Superior temporal gyrus (tissue), 1 donor: ENCODE measurements at regions not wholly inside any gene's neighbourhood (a gene's known extent, or its start where the extent isn't known, plus 50 kb on each side); places are given as distances from the start of the nearest gene placed in this dataset.
A peak's percentile ranks its signal among the peaks of the same experiment; 100 is the strongest.
"Not testable (repeated sequence)": the region's sequence is repeated elsewhere in the genome, so short reads cannot be mapped to it uniquely, and the experiment has no call there.

Experiments used
- DNase-seq: peaks from one replicate; pipeline ENCODE4 v3.0.0-alpha.2; 2016; ENCODE audit errors: extremely low spot score

DNA sequence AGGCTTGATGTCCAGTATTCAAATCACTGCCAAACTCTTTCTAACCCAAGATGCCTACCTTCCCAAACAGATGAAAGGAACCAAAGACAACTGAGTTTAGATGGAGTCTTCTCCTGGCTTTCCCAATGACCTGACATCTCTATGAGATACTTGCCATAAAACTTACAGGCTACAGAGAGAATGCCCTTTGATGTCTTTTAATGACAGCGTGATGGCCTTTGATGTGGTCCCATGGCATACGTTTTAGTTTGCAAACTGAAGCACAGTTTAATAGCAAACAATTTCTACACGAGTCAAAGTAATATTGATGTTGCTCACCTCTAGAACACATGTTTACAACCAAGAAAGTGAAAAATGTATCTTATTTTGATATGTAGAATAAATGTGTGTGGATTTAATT lies 73.2 kb downstream of the ZIC4 start:
- no peak for DNase-seq

DNA sequence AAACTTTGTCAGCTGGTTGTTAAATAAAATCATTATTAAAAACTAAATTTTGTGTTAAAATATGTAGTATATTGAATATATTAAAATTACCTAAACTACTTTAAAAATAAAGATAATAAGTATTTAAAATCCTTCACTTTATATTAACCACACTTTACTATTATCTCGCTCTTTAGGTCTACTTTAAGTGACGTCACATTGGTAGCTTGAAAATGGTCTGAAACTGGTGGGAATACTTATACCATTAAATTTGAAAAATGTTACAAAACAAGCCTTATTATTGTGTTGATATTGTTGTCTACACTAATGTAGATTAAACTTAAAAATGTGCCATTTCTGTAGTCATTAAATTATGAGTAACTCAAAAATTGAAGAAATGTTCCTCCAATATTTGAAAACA lies 77.6 kb downstream of the ZIC4 start:
- DNase-seq = no peak

DNA sequence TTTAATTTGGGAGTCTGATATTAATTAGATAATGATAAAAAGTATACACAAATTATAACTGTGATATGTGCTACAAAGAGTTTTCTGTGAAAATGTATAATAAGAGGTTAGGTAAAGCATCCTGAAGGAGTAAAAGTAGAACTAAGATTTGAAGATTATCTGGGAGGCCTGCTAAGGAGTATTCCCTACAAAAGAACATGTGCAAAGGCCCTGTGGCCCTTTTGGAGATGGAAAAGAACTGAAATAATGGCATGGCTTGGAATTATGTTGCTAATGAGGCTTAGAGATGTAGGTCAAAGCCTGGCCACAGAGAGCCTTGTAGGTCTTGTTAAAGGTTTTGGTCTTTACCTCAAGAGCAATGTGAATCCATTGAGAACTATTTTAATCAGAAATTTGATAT lies 82.0 kb downstream of the ZIC4 start:
- no peak for DNase-seq

DNA sequence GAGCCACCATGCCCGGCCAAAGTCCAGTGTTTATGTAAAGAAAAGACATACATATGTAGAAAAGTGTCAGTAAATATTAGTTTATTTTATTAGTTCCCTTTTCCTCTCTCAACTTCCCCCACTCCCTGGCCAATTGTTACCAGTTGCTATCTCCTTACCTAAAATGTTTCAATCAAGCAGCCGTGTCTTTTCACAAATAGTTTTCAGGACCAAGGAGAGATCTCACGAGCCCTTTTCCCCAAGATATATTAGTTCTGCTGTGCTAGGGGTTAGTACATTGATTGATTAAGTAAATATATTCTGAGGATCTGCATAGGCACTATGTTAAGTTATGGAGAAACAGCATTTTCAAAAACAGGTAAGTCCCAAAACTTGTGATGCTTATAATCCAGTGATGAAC lies 87.4 kb downstream of the ZIC4 start:
- no peak for DNase-seq

DNA sequence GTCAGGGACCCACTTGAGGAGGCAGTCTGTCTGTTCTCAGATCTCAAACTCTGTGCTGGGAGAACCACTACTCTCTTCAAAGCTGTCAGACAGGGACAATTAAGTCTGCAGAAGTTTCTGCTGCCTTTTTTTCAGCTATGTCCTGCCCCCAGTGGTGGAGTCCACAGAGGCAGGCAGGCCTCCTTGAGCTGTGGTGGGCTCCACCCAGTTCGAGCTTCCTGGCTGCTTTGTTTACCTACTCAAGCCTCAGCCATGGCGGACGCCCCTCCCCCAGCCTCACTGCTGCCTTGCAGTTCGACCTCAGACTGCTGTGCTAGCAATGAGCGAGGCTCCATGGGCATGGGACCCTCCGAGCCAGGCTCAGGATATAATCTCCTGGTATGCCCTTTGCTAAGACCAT lies 89.3 kb downstream of the ZIC4 start:
- not testable (repeated sequence) for DNase-seq

DNA sequence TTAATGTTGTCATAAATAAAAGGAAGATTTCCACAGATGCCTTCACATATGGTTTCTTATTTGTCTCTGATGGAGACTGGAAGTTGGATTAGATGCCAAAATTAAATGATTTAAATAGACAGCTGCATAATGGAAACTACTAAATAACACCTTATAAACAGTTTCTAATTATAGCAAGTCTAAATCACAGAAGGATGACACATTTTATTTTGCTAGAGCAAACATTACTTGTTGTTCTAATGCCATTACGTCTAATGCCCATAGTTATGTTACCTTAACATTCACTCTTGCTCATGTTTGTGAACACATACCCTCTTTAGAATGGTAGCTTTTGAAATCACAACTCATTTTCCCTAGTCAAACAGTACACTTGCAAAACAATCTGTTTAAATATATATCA lies 92.8 kb downstream of the ZIC4 start:
- DNase-seq = no peak

DNA sequence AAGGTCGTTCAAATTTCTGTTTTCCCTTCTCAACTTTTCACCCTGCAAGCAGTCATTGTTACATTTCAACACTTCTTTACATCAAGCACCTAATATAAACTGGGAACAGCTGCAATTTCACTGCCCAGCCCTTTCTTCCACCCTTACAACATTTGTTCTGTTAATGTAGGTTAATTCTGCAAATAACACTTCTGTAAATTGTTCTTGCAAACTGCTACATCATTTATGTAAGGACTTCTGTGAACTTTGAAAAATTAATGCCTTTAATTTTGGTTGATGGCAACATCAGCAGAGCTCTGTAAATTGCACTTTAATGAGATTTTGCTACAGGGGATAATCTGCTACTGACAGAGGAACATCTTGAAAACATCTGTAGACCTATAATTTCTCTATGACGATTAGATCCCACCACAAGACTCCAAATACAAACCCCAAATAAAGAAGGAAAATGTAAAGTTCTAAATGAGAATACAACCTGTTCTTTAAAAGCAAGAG lies 93.5 kb downstream of the ZIC4 start:
- DNase-seq = no peak

DNA sequence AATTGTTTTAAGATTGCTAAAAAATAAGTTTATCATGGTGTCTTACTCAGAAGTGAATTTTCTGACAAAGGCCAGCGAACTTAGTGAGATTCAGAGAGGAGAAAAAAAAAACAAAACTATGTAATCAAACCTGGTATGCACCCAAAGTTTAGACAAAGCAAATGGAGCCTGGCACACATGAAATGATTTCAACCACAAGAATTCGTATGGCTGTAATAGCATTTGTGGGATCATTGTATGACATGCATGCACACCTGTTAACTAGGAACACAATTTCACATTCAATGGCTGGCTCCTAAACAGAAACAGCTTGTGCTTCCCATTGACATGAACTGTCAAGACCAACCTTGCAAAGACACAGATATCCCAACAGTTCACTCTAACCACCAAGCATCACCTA lies 94.6 kb downstream of the ZIC4 start:
- DNase-seq = no peak

DNA sequence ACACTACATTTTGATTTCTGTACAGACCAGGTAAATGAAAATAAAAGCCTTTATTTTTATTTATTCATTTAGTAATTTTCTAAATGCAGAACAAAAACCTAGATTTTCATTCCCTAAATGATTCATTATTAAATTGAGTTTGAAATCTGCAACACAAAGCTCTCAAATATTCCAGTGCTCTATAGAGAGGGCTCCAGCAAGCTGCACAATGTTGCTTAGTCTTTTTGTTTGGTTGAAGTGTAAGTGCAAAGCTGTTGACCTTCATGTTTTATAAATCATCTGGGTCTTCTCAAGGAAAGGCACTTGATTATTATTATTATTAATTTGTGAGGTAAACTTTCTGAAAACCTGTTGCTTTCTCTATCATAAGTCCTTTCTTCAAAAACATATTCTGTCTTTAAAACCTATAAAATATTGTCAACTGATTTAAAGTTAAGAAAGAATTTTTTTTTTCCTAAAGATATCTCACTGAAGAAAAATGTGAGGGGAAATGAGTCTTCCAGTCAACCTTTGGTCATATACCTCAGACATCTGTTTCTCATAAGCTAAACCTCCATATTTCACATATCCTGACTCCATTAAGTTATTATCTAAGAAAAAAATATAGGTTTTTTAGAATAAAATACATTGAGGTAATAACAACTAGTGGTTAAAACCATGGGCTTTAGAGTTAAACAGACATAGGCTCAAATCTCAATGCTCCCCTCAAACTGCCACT lies 100.7 kb downstream of the ZIC4 start:
- no peak for DNase-seq

DNA sequence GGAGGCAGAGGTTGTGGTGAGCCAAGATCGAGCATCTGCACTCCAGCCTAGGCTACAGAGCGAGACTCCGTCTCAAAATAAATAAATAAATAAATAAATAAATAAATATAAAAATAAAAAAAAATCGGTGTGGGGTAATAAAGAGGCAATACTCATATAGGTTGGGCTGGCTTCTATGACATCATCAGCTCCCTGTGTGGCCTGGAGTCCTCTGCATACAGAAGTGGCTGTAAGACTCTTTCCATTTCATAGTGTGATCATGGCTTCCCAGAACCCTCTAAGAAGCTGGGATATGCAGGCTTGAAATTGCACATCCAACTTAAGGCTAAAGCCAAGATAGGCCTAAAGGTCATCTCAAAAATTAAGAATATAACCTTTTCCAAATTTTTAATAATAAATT lies 101.6 kb downstream of the ZIC4 start:
- DNase-seq = no peak

DNA sequence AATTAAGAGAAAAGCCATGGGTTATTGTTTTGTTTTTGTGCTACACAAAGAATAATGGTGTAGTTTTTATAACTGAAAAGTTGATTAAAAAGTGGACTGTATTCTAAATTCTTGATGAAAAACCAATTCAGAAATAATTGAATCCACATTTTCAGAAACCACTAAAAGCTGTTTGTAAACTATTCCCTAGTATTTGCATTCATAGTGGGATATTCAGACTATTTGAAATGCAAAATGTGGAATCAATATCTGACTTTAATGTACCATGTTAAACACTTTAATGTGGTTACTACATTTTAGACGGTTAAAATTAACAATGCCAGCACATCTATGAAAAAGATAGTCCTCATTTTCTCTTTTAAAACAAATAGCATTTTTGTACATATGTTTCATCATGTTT lies 104.6 kb downstream of the ZIC4 start:
- DNase-seq = no peak

DNA sequence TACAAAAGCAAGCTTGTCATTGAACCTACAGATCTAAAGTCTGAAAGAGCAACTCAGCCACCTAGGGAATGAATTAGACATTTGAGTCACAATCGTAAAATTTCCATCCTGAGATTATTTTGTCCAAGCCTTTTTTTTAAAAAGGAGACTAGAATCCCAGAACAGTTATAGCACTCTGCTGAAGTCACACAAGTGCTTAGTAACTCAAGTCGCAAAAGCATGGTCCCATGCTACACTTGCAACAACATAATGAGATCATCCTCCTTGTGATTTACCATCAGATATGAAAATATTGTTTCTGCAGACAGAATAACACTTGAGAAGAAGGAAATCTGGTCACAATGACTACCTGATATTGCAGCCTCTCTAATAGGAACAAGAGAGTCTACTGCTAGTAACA lies 106.7 kb downstream of the ZIC4 start:
- no peak for DNase-seq

DNA sequence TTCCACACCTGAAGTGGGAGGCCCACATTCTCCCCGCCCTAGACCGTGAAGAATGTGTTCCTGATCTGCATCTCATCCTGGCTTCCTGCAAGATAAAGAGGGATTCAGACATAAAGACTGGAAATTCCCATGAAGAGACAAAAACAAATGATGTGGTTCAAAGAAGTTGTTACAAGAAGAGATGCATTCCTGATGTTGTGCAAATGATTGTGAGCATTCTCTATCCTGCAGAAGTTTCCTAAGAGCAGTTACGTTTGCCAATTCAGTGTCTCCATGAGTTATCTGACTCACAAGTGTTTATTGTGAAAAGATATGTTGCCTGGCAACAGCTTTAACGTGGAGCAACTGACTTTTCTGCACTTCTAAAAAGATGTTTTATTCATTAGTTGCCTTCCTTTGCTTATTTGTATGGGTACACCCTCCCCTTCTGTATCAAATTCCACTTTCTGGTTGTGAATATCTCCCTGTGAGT lies 107.8 kb downstream of the ZIC4 start:
- DNase-seq = peak; percentile 27

DNA sequence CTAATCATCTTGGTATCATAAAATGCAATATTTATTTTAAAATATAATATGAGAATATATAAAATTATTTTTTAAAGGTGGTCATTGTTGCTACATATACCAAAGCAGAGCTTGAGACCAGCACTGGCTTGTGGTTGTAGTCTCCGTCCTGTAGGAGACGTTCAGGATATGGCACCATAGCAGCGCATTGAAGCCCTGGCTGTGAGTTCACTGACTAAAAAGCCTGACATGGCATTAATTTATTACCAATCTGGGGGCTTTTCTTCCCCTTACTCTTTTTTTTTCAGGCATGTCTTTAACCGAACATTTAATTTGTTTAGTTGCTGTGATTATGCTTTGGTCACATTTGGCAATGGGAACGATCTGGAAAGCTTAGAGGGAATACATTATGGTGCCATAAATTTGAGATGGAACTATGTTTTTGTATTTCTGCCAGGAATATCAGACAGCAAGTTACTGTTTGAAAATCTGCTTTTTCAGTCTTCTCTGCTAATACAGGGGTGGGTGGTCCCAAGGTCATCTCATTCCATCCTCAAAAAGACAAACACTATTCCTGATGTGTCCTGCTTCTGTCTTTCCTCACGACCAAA lies 108.5 kb downstream of the ZIC4 start:
- no peak for DNase-seq

DNA sequence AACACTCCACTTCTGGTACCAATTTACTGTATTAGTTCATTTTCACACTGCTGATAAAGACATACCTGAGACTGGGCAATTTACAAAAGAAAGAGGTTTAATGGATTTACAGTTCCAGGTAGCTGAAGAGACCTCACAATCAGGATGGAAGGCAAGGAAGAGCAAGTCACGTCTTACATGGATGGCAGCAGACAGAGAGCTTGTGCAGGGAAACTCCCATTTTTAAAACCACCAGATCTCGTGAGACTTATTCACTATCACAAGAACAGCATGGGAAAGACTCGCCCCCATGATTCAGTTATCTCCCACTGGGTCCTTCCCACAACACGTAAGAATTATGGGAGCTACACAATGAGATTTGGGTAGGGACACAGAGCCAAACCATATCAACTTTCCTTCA lies 119.0 kb downstream of the ZIC4 start:
- not testable (repeated sequence) for DNase-seq

DNA sequence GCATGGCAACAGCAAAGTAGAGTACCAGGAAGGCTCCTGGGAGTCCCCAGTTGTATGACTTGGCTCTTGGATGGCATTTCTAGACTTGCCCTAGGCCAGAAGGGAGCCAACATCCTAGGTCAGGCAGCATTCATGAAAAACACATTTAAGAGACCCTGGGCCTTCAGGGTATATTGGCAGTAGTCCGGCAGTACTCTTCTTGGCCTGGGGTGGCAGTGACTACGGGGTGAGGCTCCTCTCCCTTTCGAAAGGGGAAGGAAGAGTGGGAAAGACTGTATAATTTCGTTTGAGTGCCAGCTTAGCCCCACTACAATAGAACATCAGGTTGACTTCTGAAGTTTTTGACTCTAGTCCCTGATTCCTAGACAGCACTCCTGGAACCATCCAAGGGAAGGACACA lies 136.4 kb downstream of the ZIC4 start:
- no peak for DNase-seq

DNA sequence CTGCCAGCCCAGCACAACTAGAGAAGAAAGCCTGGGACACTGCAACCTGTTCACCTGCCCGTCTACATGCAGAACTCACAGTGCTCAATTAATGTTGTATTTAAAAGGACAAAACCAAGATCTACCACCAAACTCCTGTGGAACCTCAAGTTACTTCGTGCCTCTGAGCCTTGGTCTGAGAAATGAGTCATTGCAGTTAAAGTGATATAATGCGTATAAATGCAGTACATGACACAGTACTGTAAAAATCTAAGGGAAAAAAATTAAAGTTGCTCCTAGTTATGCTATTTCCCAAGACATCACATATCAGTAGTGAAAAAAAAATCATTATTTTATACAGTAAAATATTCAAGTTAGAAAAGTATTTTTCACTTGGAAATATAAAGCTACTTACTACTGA lies 138.9 kb downstream of the ZIC4 start:
- DNase-seq = no peak

DNA sequence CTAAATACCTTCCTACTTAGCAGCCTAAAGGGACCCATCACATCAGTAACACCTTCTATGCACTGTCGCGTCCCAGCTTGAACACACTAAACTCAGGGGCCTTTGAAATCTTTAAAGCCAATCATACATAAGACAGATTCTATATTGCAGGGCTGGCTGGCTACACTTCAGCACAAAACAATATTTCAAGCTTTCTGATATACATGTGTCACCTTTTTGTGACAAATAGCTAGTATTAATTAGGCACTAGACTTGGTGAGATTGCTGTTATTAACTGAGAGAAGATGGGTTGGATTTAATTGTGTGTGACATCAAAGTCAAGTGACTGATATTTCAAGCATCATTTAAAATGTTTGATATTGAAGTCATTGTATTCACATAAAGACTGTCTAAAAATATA lies 148.4 kb downstream of the ZIC4 start:
- no peak for DNase-seq

DNA sequence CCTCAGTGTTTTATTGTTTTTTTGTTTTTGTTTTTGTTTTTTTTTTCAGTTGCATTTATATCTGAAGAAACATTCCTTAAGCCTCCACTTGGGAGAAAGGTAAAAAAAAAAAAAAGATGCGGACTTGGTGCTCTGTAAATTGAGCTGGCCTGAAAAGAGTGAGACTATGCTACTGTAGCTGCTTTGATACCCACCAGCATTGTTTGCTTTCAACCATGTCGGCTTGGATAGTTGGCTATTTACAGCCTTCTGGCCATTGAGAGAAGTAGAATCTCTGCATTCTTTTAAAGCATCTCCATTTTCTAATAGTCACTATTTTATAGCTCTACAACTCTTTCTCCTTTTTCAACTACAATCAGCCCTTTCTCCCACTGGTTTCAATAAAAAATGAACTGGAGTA lies 149.6 kb downstream of the ZIC4 start:
- DNase-seq = no peak

DNA sequence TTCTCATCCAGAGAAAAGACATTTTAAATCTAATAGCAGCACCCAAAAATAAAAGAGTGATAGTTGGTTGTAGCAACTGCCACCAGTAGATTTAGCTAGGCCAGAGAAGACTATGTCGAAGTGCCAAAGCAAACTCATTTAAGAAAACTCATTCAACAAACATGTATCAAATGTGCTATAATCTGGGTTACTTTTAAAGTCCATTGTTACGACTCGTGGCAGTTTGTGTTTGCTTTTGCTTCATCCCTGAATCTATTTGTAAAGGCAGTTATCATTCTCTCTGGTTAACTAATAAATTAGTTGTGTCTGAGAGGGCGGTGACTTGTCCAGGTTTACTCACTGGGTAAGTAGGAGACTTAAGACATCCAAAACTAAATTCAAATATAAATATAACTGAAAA lies 159.4 kb downstream of the ZIC4 start:
- DNase-seq = no peak

DNA sequence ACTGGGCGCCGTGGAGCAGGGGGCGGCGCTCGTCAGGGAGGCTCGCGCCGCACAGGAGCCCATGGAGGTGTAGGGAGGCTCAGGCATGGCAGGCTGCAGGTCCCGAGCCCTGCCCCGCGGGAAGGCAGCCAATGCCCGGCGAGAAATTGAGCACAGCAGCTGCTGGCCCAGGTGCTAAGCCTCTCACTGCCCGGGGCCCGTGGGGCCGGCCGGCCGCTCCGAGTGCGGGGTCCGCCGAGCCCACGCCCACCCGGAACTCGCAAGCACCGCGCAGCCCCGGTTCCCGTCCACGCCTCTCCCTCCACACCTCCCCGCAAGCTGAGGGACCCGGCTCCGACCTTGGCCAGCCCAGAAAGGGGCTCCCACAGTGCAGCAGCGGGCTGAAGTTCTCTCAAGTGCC lies 160.7 kb downstream of the ZIC4 start:
- not testable (repeated sequence) for DNase-seq

DNA sequence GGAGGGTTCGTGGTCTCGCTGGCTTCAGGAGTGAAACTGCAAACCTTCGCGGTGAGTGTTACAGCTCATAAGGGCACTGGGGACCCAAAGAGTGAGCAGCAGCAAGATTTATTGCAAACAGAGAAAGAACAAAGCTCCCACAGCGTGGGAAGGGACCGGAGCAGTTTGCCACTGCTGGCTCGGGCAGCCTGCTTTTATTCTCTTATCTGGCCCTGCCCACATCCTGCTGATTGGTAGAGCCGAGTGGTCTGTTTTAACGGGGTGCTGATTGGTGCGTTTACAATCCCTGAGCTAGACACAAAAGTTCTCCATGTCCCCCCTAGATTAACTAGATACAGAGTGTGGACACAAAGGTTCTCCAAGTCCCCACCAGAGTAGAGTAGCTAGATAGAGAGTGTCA lies 161.3 kb downstream of the ZIC4 start:
- not testable (repeated sequence) for DNase-seq

DNA sequence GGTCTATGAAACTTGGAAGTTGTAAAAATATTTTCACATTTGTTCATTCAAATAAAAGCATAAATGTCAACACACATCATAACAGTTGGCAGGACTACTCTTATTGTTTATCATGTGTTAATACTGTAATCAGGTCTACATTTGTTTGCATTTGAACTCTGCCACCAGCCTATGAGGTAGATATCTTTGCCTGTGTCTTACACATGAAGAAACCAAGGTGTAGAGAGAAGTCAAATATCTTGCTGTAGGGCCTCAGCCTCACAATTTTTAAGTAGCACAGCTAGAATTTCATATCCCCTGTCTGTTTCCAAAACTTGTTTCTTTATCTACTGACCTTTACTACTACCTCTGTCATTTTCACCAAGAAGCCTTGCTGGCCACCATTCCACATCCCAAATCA lies 161.9 kb downstream of the ZIC4 start:
- no peak for DNase-seq

DNA sequence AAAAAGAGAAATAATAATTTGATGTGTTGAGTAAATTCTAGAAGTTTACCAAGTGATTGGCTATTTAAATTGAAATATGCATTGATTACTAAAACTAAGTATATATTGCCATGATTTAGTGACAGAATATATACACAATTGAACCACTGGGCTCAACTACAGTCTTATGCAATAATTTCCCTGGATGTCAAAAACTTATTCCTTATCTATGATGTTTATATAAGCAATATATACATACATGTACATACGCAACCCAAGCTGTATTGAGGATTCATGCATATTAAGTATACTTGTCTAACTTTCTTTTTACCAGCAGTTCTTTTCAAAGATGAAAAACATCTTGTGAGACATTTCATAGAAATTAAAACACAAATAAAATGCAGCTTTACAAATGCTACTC lies 165.8 kb downstream of the ZIC4 start:
- DNase-seq = no peak
